ACHN (cell line): ENCODE measurements at regions not wholly inside any gene's neighbourhood (a gene's known extent, or its start where the extent isn't known, plus 50 kb on each side); places are given as distances from the start of the nearest gene placed in this dataset.
A peak's percentile ranks its signal among the peaks of the same experiment; 100 is the strongest.

ENCODE experiments used
- DNase-seq: peaks from one replicate; pipeline ENCODE4 v3.0.0-alpha.2; 2015
- in situ Hi-C: cut with HindIII; loops from 2 replicates; pipeline ENCODE4 v1.10.0; 2017; ENCODE audit warnings: low sequenced_read_pairs, low pct_ligation_motif_present, low pct_unique_long_range_greater_than_20kb

GRCh38 chr7:118055647-118056046 is 128.3 kb upstream of the LSM8 start:
- in situ Hi-C loops: no loop called here

GRCh38 chr7:118057404-118057803 is 126.6 kb upstream of the LSM8 start:
- DNase-seq: no peak
- in situ Hi-C loops: no loop called here

More at GRCh38 chr7:118055647-118056046, 128.3 kb upstream of the LSM8 start:
- no peak for DNase-seq

- no peak for DNase-seq
- in situ Hi-C loops: no loop called here
Observed at GRCh38 chr7:118059209-118059608, 124.8 kb upstream of the LSM8 start.

- DNase-seq: no peak
- in situ Hi-C loops: no loop called here
Observed at GRCh38 chr7:118060692-118061091, 123.3 kb upstream of the LSM8 start.

- DNase-seq: no peak
- in situ Hi-C loops: no loop called here
Observed at GRCh38 chr7:118061386-118061785, 122.6 kb upstream of the LSM8 start.

- DNase-seq: no peak
- in situ Hi-C loops: no loop called here
Observed at GRCh38 chr7:118072893-118073674, 110.9 kb upstream of the LSM8 start.

- no peak for DNase-seq
- in situ Hi-C loops: no loop called here
Observed at GRCh38 chr7:118075936-118076335, 108.0 kb upstream of the LSM8 start.

- in situ Hi-C loops: no loop called here
- DNase-seq: no peak
Observed at GRCh38 chr7:118076564-118076963, 107.4 kb upstream of the LSM8 start.

- DNase-seq: no peak
- in situ Hi-C loops: no loop called here
Observed at GRCh38 chr7:118078015-118078414, 105.9 kb upstream of the LSM8 start.

GRCh38 chr7:118079369-118079768 is 104.6 kb upstream of the LSM8 start:
- DNase-seq: peak; percentile 9
- in situ Hi-C loops: no loop called here

GRCh38 chr7:118080947-118081346 is 103.0 kb upstream of the LSM8 start:
- in situ Hi-C loops: no loop called here
- peak; percentile 89 for DNase-seq

GRCh38 chr7:118082506-118082905 is 101.5 kb upstream of the LSM8 start:
- DNase-seq: no peak
- in situ Hi-C loops: no loop called here

GRCh38 chr7:118085000-118085399 is 99.0 kb upstream of the LSM8 start:
- in situ Hi-C loops: no loop called here
- no peak for DNase-seq

- DNase-seq: no peak
- in situ Hi-C loops: no loop called here
Observed at GRCh38 chr7:118087126-118087525, 96.8 kb upstream of the LSM8 start.

- DNase-seq: no peak
- in situ Hi-C loops: no loop called here
Observed at GRCh38 chr7:118094044-118094443, 89.9 kb upstream of the LSM8 start.

- peak; percentile 52 for DNase-seq
- in situ Hi-C loops: no loop called here
Observed at GRCh38 chr7:118104812-118105441, 79.0 kb upstream of the LSM8 start.

GRCh38 chr7:118109607-118110006 is 74.4 kb upstream of the LSM8 start:
- in situ Hi-C loops: no loop called here
- no peak for DNase-seq

GRCh38 chr7:118110178-118110925 is 73.6 kb upstream of the LSM8 start:
- in situ Hi-C loops: no loop called here
- no peak for DNase-seq

GRCh38 chr7:118111347-118111746 is 72.6 kb upstream of the LSM8 start:
- DNase-seq: no peak
- in situ Hi-C loops: no loop called here
